UCSD-AML1 (cell line): ENCODE measurements at regions not wholly inside any gene's neighbourhood (a gene's known extent, or its start where the extent isn't known, plus 50 kb on each side); places are given as distances from the start of the nearest gene placed in this dataset.
"Not testable (repeated sequence)": the region's sequence is repeated elsewhere in the genome, so short reads cannot be mapped to it uniquely, and the experiment has no call there.

ENCODE experiments used
- DNase-seq: peaks from one replicate; lab custom pipeline; 2025; ENCODE audit not compliant: unreplicated experiment; lab: John Stamatoyannopoulos, UW

- DNase-seq = no peak
Observed at GRCh38 chr12:73902260-73902659, 635.4 kb upstream of the ATXN7L3B start.

GRCh38 chr12:73906757-73907156, 630.9 kb upstream of the ATXN7L3B start:
- no peak for DNase-seq

GRCh38 chr12:73935817-73936216, 601.8 kb upstream of the ATXN7L3B start:
- peak; percentile 10 for DNase-seq

- no peak for DNase-seq
Observed at GRCh38 chr12:73947326-73948026, 590.2 kb upstream of the ATXN7L3B start.

- DNase-seq = no peak
Observed at GRCh38 chr12:73950507-73950906, 587.1 kb upstream of the ATXN7L3B start.

- no peak for DNase-seq
Observed at GRCh38 chr12:73951956-73952703, 585.5 kb upstream of the ATXN7L3B start.

- no peak for DNase-seq
Observed at GRCh38 chr12:73964641-73965040, 573.0 kb upstream of the ATXN7L3B start.

GRCh38 chr12:73973486-73973885, 564.1 kb upstream of the ATXN7L3B start:
- no peak for DNase-seq

- no peak for DNase-seq
Observed at GRCh38 chr12:73984552-73984951, 553.1 kb upstream of the ATXN7L3B start.

GRCh38 chr12:73991138-73991537, 546.5 kb upstream of the ATXN7L3B start:
- no peak for DNase-seq

- DNase-seq = no peak
Observed at GRCh38 chr12:73998894-73999293, 538.7 kb upstream of the ATXN7L3B start.

GRCh38 chr12:74015118-74015517, 522.5 kb upstream of the ATXN7L3B start:
- no peak for DNase-seq

- DNase-seq = not testable (repeated sequence)
Observed at GRCh38 chr12:74016324-74016723, 521.3 kb upstream of the ATXN7L3B start.

- DNase-seq = no peak
Observed at GRCh38 chr12:74018849-74019248, 518.8 kb upstream of the ATXN7L3B start.

- peak; percentile 56 for DNase-seq
Observed at GRCh38 chr12:74021937-74022336, 515.7 kb upstream of the ATXN7L3B start.

- no peak for DNase-seq
Observed at GRCh38 chr12:74031045-74031444, 506.6 kb upstream of the ATXN7L3B start.

GRCh38 chr12:74033531-74033930, 504.1 kb upstream of the ATXN7L3B start:
- no peak for DNase-seq

- not testable (repeated sequence) for DNase-seq
Observed at GRCh38 chr12:74039138-74039537, 498.5 kb upstream of the ATXN7L3B start.

GRCh38 chr12:74043343-74043742, 494.3 kb upstream of the ATXN7L3B start:
- no peak for DNase-seq

GRCh38 chr12:74049348-74049747, 488.3 kb upstream of the ATXN7L3B start:
- no peak for DNase-seq

GRCh38 chr12:74051848-74052247, 485.8 kb upstream of the ATXN7L3B start:
- DNase-seq = no peak

- no peak for DNase-seq
Observed at GRCh38 chr12:74066476-74066875, 471.2 kb upstream of the ATXN7L3B start.
